Tibial nerve (tissue), 4 donors: ENCODE measurements at regions not wholly inside any gene's neighbourhood (a gene's known extent, or its start where the extent isn't known, plus 50 kb on each side); places are given as distances from the start of the nearest gene placed in this dataset.
A peak's percentile ranks its signal among the peaks of the same experiment; 100 is the strongest.

Source experiments
- DNase-seq, 2 donors: peaks; one replicate each; pipeline ENCODE4 v3.0.0-alpha.2; 2019; ENCODE audit warnings: low spot score in 2 of 2
- H3K27ac ChIP-seq, 4 donors: fragments of 200-600 bp; sonication (generic) in 3 of 4; one replicate each; pipeline ENCODE4 v1.5.1; 2017 to 2019; ENCODE audit warnings: mild to moderate bottlenecking in 1 of 4
- H3K27me3 ChIP-seq, 2 donors: fragments of 200-600 bp; sonication (generic) in 1 of 2; one replicate each; pipeline versions ENCODE4 v1.5.1 to v1.6.0; 2017 to 2019
- H3K36me3 ChIP-seq, 3 donors: fragments of 200-600 bp; sonication (generic); one replicate each; pipeline ENCODE4 v1.5.1; 2018 to 2019
- H3K4me1 ChIP-seq, 4 donors: fragments of 200-600 bp; sonication (generic) in 3 of 4; one replicate each; pipeline ENCODE4 v1.5.1; 2017 to 2019
- H3K4me3 ChIP-seq, 4 donors: fragments of 200-600 bp; sonication (generic) in 3 of 4; one replicate each; pipeline ENCODE4 v1.5.1; 2017 to 2019; ENCODE audit warnings: mild to moderate bottlenecking in 1 of 4, moderate library complexity in 1 of 4
- H3K9me3 ChIP-seq, 4 donors: fragments of 200-600 bp; sonication (generic) in 3 of 4; one replicate each; pipeline ENCODE4 v1.5.1; 2017 to 2019
- CTCF ChIP-seq, 5 experiments: fragments of 200-600 bp in 3 of 5; fragments of 450-650 bp in 2 of 5; sonication (generic) in 3 of 5; IDR thresholded peaks; one replicate each; pipeline ENCODE4 v1.5.1; 2016 to 2019; ENCODE audit warnings: antibody characterized with exemption in 5 of 5, mild to moderate bottlenecking in 3 of 5, moderate library complexity in 2 of 5
- EP300 ChIP-seq, 2 donors: sonication (generic); formaldehyde crosslinking; IDR thresholded peaks; one replicate each; pipeline ENCODE4 v1.6.1; 2017; ENCODE audit warnings: antibody characterized with exemption in 2 of 2, mild to moderate bottlenecking in 1 of 2
- POLR2A ChIP-seq, 2 donors: fragments of 450-650 bp; IDR thresholded peaks; one replicate each; pipeline ENCODE4 v1.6.1; 2017; ENCODE audit warnings: antibody characterized with exemption in 2 of 2, mild to moderate bottlenecking in 2 of 2, moderate library complexity in 2 of 2
- WGBS, 2 donors: methylation state at CpG; one replicate each; pipeline ENCODE4 v1.1.5; 2018; 5-methylcytosine and 5-hydroxymethylcytosine counted together

DNA sequence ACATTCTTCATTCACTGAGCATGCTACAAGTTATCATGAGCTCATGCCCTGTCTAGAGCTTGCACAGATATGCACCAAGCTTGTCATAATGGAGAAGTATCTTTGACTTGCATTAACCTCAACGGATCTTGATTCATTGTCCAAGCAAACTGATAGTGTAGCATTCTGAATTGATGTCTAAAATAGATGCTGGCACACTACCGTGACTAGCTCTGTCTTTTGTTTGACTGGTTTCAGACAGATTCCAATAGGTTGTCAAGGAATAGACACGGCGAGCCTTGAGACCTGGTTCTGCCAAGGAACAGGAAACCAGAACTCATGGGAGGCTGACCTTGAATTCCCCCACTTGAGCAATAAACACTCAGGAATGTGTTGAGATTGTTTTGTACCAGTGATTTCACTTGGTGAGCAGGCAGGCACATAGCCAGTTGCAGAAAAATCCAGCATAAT, 1153.1 kb upstream of the GJE1 start:
- 40 to 50% methylated on average over 4 of the region's 4 CpGs for WGBS, 2 donors
- H3K4me3 ChIP-seq, result no peak overlapping the region
- H3K4me1 ChIP-seq, result peaks cover 0 to 31% (median 2%) of the 10 kb centered on the region in 4 donors
- peak; percentile 14 to 64 for DNase-seq
- no peaks in the 10 kb centered on the region for H3K36me3 ChIP-seq
- H3K27ac ChIP-seq, result peak overlapping the region in 2 of 4 donors; percentile 21 to 81
- TF ChIP-seq EP300 (IDR thresholded peaks at IDR 0.05) (peak in 1 of 2 donors; percentile 78), CTCF (IDR thresholded peaks at IDR 0.05) (no peak), POLR2A (IDR thresholded peaks at IDR 0.05) (no peak)
- H3K27me3 ChIP-seq, result no peaks in the 10 kb centered on the region
- H3K9me3 ChIP-seq, result no peaks in the 10 kb centered on the region

DNA sequence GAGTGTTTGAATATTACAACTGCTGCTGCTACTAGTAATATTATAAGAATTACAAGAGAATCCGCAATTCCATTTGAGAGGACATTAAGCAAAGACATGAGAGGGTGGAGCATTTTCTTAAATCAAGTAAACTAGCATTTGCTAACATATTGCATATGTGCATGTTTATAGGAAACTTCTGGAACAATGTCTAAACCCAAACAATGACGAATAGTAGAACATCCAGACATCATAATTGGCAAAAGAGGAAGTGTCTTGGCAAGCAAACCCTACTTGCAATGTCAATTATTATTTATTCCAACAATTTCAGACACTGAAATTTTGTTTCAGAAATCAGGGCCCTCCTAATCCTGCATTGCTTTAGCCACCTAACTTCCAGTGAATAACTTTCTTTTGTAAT, 1155.3 kb upstream of the GJE1 start:
- Histone ChIP-seq H3K9me3 (no peaks in the 10 kb centered on the region), H3K36me3 (no peaks in the 10 kb centered on the region), H3K4me3 (no peak overlapping the region), H3K27ac (no peak overlapping the region), H3K4me1 (peaks cover 0 to 31% (median 2%) of the 10 kb centered on the region in 4 donors), H3K27me3 (no peaks in the 10 kb centered on the region)
- WGBS, 2 donors, result 53 to 54% methylated on average over 2 of the region's 2 CpGs
- no peak for DNase-seq
- TF ChIP-seq CTCF (IDR thresholded peaks at IDR 0.05) (no peak), EP300 (IDR thresholded peaks at IDR 0.05) (no peak), POLR2A (IDR thresholded peaks at IDR 0.05) (no peak)

GRCh38 chr6:140976806-140977205, 1155.9 kb upstream of the GJE1 start:
- whole genome bisulfite sequencing, 2 donors, result 75 to 83% methylated on average over 3 of the region's 3 CpGs
- Histone ChIP-seq H3K4me3 (no peak overlapping the region), H3K9me3 (peaks cover 0 to 5% (median 1%) of the 10 kb centered on the region in 4 donors), H3K27me3 (no peaks in the 10 kb centered on the region), H3K4me1 (peaks cover 0 to 31% (median 2%) of the 10 kb centered on the region in 4 donors), H3K27ac (no peak overlapping the region), H3K36me3 (no peaks in the 10 kb centered on the region)
- no peak for TF ChIP-seq EP300 (IDR thresholded peaks at IDR 0.05)
- TF ChIP-seq POLR2A (IDR thresholded peaks at IDR 0.05), result no peak
- TF ChIP-seq CTCF (IDR thresholded peaks at IDR 0.05), result no peak
- no peak for DNase-seq

- H3K4me1 ChIP-seq, result no peaks in the 10 kb centered on the region
- DNase-seq, result no peak
- no peaks in the 10 kb centered on the region for H3K27me3 ChIP-seq
- no peak overlapping the region for H3K27ac ChIP-seq
- peaks cover 0 to 12% (median 1%) of the 10 kb centered on the region in 4 donors for H3K9me3 ChIP-seq
- no peak overlapping the region for H3K4me3 ChIP-seq
- H3K36me3 ChIP-seq, result no peaks in the 10 kb centered on the region
- TF ChIP-seq EP300 (IDR thresholded peaks at IDR 0.05) (no peak), CTCF (IDR thresholded peaks at IDR 0.05) (no peak), POLR2A (IDR thresholded peaks at IDR 0.05) (no peak)
Observed at GRCh38 chr6:140970485-140970884, 1162.2 kb upstream of the GJE1 start.

- Histone ChIP-seq H3K36me3 (no peaks in the 10 kb centered on the region), H3K27me3 (no peaks in the 10 kb centered on the region), H3K4me1 (no peaks in the 10 kb centered on the region), H3K9me3 (peaks cover 0 to 12% (median 1%) of the 10 kb centered on the region in 4 donors), H3K27ac (no peak overlapping the region), H3K4me3 (no peak overlapping the region)
- no peak for DNase-seq
- WGBS, 2 donors, result 85 to 92% methylated on average over 3 of the region's 3 CpGs
- TF ChIP-seq CTCF (IDR thresholded peaks at IDR 0.05) (no peak), EP300 (IDR thresholded peaks at IDR 0.05) (no peak), POLR2A (IDR thresholded peaks at IDR 0.05) (no peak)
Observed at GRCh38 chr6:140968062-140968461, 1164.7 kb upstream of the GJE1 start.
